Activated naive CD4-positive, alpha-beta T cell treated with anti-CD3 and anti-CD28 coated beads, Interleukin-2, amount 50 U/mL, for 24 hours (primary cell): ENCODE measurements at regions not wholly inside any gene's neighbourhood (a gene's known extent, or its start where the extent isn't known, plus 50 kb on each side); places are given as distances from the start of the nearest gene placed in this dataset.

Experiments
- H3K27ac Mint-ChIP-seq: one replicate; pipeline ENCODE4 v1.8.0; 2021; ENCODE audit warnings: mild to moderate bottlenecking, mixed read lengths
- H3K27me3 Mint-ChIP-seq: one replicate; pipeline ENCODE4 v1.8.0; 2021; ENCODE audit warnings: mixed read lengths
- H3K36me3 Mint-ChIP-seq: one replicate; pipeline ENCODE4 v1.8.0; 2021; ENCODE audit warnings: mixed read lengths
- H3K4me1 Mint-ChIP-seq: one replicate; pipeline ENCODE4 v1.8.0; 2021; ENCODE audit warnings: mixed read lengths
- H3K4me3 Mint-ChIP-seq: one replicate; pipeline ENCODE4 v1.8.0; 2021; ENCODE audit warnings: mild to moderate bottlenecking, mixed read lengths
- H3K9me3 Mint-ChIP-seq: one replicate; pipeline ENCODE4 v1.8.0; 2021; ENCODE audit warnings: mixed read lengths

GRCh38 chr5:125786021-125786420 lies 637.2 kb upstream of the GRAMD2B start:
- H3K9me3 Mint-ChIP-seq, result peaks cover 6% of the 10 kb centered on the region

GRCh38 chr5:125793470-125793869 lies 629.7 kb upstream of the GRAMD2B start:
- Mint-ChIP-seq H3K27me3 (no peaks in the 10 kb centered on the region), H3K36me3 (no peaks in the 10 kb centered on the region), H3K4me3 (no peak overlapping the region), H3K27ac (no peak overlapping the region), H3K9me3 (peaks cover 4% of the 10 kb centered on the region), H3K4me1 (no peaks in the 10 kb centered on the region)

More at GRCh38 chr5:125786021-125786420, 637.2 kb upstream of the GRAMD2B start:
- Mint-ChIP-seq H3K27ac (no peak overlapping the region), H3K27me3 (no peaks in the 10 kb centered on the region), H3K4me3 (no peak overlapping the region), H3K36me3 (no peaks in the 10 kb centered on the region), H3K4me1 (no peaks in the 10 kb centered on the region)

GRCh38 chr5:125794922-125795321 lies 628.3 kb upstream of the GRAMD2B start:
- Mint-ChIP-seq H3K27ac (no peak overlapping the region), H3K27me3 (no peaks in the 10 kb centered on the region), H3K36me3 (no peaks in the 10 kb centered on the region), H3K4me1 (no peaks in the 10 kb centered on the region), H3K4me3 (no peak overlapping the region), H3K9me3 (peaks cover 4% of the 10 kb centered on the region)

GRCh38 chr5:125798307-125798706 lies 624.9 kb upstream of the GRAMD2B start:
- H3K36me3 Mint-ChIP-seq, result no peaks in the 10 kb centered on the region
- no peak overlapping the region for H3K4me3 Mint-ChIP-seq
- H3K27ac Mint-ChIP-seq, result no peak overlapping the region
- H3K4me1 Mint-ChIP-seq, result no peaks in the 10 kb centered on the region
- peaks cover 4% of the 10 kb centered on the region for H3K9me3 Mint-ChIP-seq
- no peaks in the 10 kb centered on the region for H3K27me3 Mint-ChIP-seq

GRCh38 chr5:125812651-125813050 lies 610.6 kb upstream of the GRAMD2B start:
- Mint-ChIP-seq H3K27ac (no peak overlapping the region), H3K4me3 (no peak overlapping the region)

GRCh38 chr5:125813221-125813974 lies 609.8 kb upstream of the GRAMD2B start:
- Mint-ChIP-seq H3K36me3 (no peaks in the 10 kb centered on the region), H3K9me3 (no peaks in the 10 kb centered on the region), H3K27me3 (no peaks in the 10 kb centered on the region), H3K27ac (no peak overlapping the region), H3K4me3 (no peak overlapping the region), H3K4me1 (no peaks in the 10 kb centered on the region)

More at GRCh38 chr5:125812651-125813050, 610.6 kb upstream of the GRAMD2B start:
- no peaks in the 10 kb centered on the region for H3K27me3 Mint-ChIP-seq
- H3K9me3 Mint-ChIP-seq, result no peaks in the 10 kb centered on the region
- H3K4me1 Mint-ChIP-seq, result no peaks in the 10 kb centered on the region
- H3K36me3 Mint-ChIP-seq, result no peaks in the 10 kb centered on the region

- Mint-ChIP-seq H3K4me1 (no peaks in the 10 kb centered on the region), H3K4me3 (no peak overlapping the region), H3K27me3 (no peaks in the 10 kb centered on the region), H3K9me3 (no peaks in the 10 kb centered on the region), H3K36me3 (no peaks in the 10 kb centered on the region), H3K27ac (no peak overlapping the region)
Observed at GRCh38 chr5:125814119-125814518, 609.1 kb upstream of the GRAMD2B start.

- Mint-ChIP-seq H3K4me1 (no peaks in the 10 kb centered on the region), H3K4me3 (no peak overlapping the region), H3K9me3 (peaks cover 11% of the 10 kb centered on the region), H3K36me3 (no peaks in the 10 kb centered on the region), H3K27me3 (no peaks in the 10 kb centered on the region), H3K27ac (no peak overlapping the region)
Observed at GRCh38 chr5:125823572-125823971, 599.6 kb upstream of the GRAMD2B start.

- H3K9me3 Mint-ChIP-seq, result peaks cover 20% of the 10 kb centered on the region
- H3K4me3 Mint-ChIP-seq, result no peak overlapping the region
- H3K27ac Mint-ChIP-seq, result no peak overlapping the region
- H3K4me1 Mint-ChIP-seq, result no peaks in the 10 kb centered on the region
- no peaks in the 10 kb centered on the region for H3K27me3 Mint-ChIP-seq
- no peaks in the 10 kb centered on the region for H3K36me3 Mint-ChIP-seq
Observed at GRCh38 chr5:125826214-125826613, 597.0 kb upstream of the GRAMD2B start.

- Mint-ChIP-seq H3K9me3 (peaks cover 26% of the 10 kb centered on the region), H3K4me1 (no peaks in the 10 kb centered on the region), H3K36me3 (no peaks in the 10 kb centered on the region), H3K27me3 (no peaks in the 10 kb centered on the region), H3K4me3 (no peak overlapping the region), H3K27ac (no peak overlapping the region)
Observed at GRCh38 chr5:125829349-125829748, 593.9 kb upstream of the GRAMD2B start.

GRCh38 chr5:125833398-125833797 lies 589.8 kb upstream of the GRAMD2B start:
- H3K4me3 Mint-ChIP-seq, result no peak overlapping the region
- no peaks in the 10 kb centered on the region for H3K27me3 Mint-ChIP-seq
- H3K27ac Mint-ChIP-seq, result no peak overlapping the region
- H3K36me3 Mint-ChIP-seq, result no peaks in the 10 kb centered on the region
- H3K9me3 Mint-ChIP-seq, result peaks cover 15% of the 10 kb centered on the region
- H3K4me1 Mint-ChIP-seq, result no peaks in the 10 kb centered on the region

GRCh38 chr5:125834438-125835115 lies 588.6 kb upstream of the GRAMD2B start:
- Mint-ChIP-seq H3K9me3 (peaks cover 15% of the 10 kb centered on the region), H3K4me1 (no peaks in the 10 kb centered on the region), H3K4me3 (no peak overlapping the region), H3K27ac (no peak overlapping the region), H3K36me3 (no peaks in the 10 kb centered on the region), H3K27me3 (no peaks in the 10 kb centered on the region)

- Mint-ChIP-seq H3K4me1 (no peaks in the 10 kb centered on the region), H3K27ac (no peak overlapping the region), H3K9me3 (peaks cover 8% of the 10 kb centered on the region), H3K27me3 (no peaks in the 10 kb centered on the region), H3K4me3 (no peak overlapping the region), H3K36me3 (no peaks in the 10 kb centered on the region)
Observed at GRCh38 chr5:125835293-125836172, 587.7 kb upstream of the GRAMD2B start.

GRCh38 chr5:125836256-125836655 lies 587.0 kb upstream of the GRAMD2B start:
- no peak overlapping the region for H3K27ac Mint-ChIP-seq
- H3K4me3 Mint-ChIP-seq, result no peak overlapping the region
- no peaks in the 10 kb centered on the region for H3K27me3 Mint-ChIP-seq

GRCh38 chr5:125837866-125838265 lies 585.3 kb upstream of the GRAMD2B start:
- H3K4me3 Mint-ChIP-seq, result no peak overlapping the region
- H3K9me3 Mint-ChIP-seq, result peaks cover 6% of the 10 kb centered on the region
- no peaks in the 10 kb centered on the region for H3K27me3 Mint-ChIP-seq
- no peak overlapping the region for H3K27ac Mint-ChIP-seq
- no peaks in the 10 kb centered on the region for H3K4me1 Mint-ChIP-seq
- no peaks in the 10 kb centered on the region for H3K36me3 Mint-ChIP-seq

More at GRCh38 chr5:125836256-125836655, 587.0 kb upstream of the GRAMD2B start:
- peaks cover 6% of the 10 kb centered on the region for H3K9me3 Mint-ChIP-seq
- no peaks in the 10 kb centered on the region for H3K4me1 Mint-ChIP-seq
- H3K36me3 Mint-ChIP-seq, result no peaks in the 10 kb centered on the region
